K562 (cell line): ENCODE measurements at regions not wholly inside any gene's neighbourhood (a gene's known extent, or its start where the extent isn't known, plus 50 kb on each side); places are given as distances from the start of the nearest gene placed in this dataset.

Experiments
- ATAC-seq: fragments of 200-7000 bp; cut with Tn5 transposase; 3 replicates; pipeline ENCODE4 v1.9.1; 2020; ENCODE audit warnings: moderate library complexity
- BruUV-seq: library from RNA; stranded (reverse); fragments of 400-500 nt; replicated peaks from 2 replicates; lab custom pipeline; 2021; lab: Mats Ljungman, UMichigan
- CTCF ChIA-PET: fragments of 300-600 bp; formaldehyde crosslinking; extraction: SDS; loops from one replicate; lab custom pipeline; 2021; ENCODE audit warnings: low intra/inter-chr PET ratio; lab: Yijun Ruan, JAX
- POLR2A ChIA-PET: fragments of 300-600, 350-650 bp; sonication (Branson Sonifier 250); formaldehyde crosslinking; extraction: SDS; loops from one replicate; lab custom pipeline; 2021; ENCODE audit warnings: antibody characterized with exemption, inconsistent platforms; lab: Yijun Ruan, JAX
- DNase-seq, 4 experiments: peaks; one replicate each; pipeline versions ENCODE4 v3.0.0 to v3.0.0-alpha.2; 2011 to 2018; ENCODE audit warnings: low spot score in 3 of 4, mixed read lengths in 3 of 4; ENCODE audit errors: extremely low read depth in 1 of 4
- FAIRE-seq: peaks from 2 replicates; lab custom pipeline; 2011; peaks lifted over from hg19 to GRCh38; lab: Jason Lieb, UNC
- H2AFZ ChIP-seq: 2 replicates; pipeline ENCODE4 v1.6.0; 2011; ENCODE audit warnings: low read depth, low read length, control low read depth, inconsistent platforms
- H3K27ac ChIP-seq: fragments of 200-600 bp; 3 replicates; pipeline ENCODE4 v1.8.0; 2011; ENCODE audit warnings: low read depth, mild to moderate bottlenecking, control low read depth, inconsistent platforms, low read length, moderate library complexity, mixed read lengths; ENCODE audit errors: extremely low read depth
- H3K27me3 ChIP-seq, 2 experiments: fragments of 300-600 bp in 1 of 2; 2 replicates in 1 of 2; 3 replicates in 1 of 2; pipeline versions ENCODE4 v1.6.0 to v1.8.0; 2011; ENCODE audit warnings: inconsistent platforms in 2 of 2, low read length in 2 of 2, mild to moderate bottlenecking in 1 of 2, mixed read lengths in 1 of 2, moderate library complexity in 1 of 2; ENCODE audit not compliant: control insufficient read depth in 2 of 2, insufficient read depth in 2 of 2
- H3K36me3 ChIP-seq: fragments of 300-600 bp; 3 replicates; pipeline ENCODE4 v1.8.0; 2011; ENCODE audit warnings: mild to moderate bottlenecking, low read length, inconsistent platforms; ENCODE audit not compliant: control insufficient read depth, insufficient read depth
- H3K4me1 ChIP-seq, 2 experiments: fragments of 200-600 bp in 1 of 2; replicated peaks in 1 of 2; 2 replicates in 1 of 2; 3 replicates in 1 of 2; pipeline versions ENCODE4 v1.5.1 to v1.8.0; 2011; ENCODE audit warnings: inconsistent platforms in 2 of 2, low read length in 2 of 2, mild to moderate bottlenecking in 1 of 2, mixed read lengths in 1 of 2, moderate library complexity in 1 of 2; ENCODE audit not compliant: control insufficient read depth in 2 of 2, insufficient read depth in 2 of 2
- H3K4me2 ChIP-seq: 2 replicates; pipeline ENCODE4 v1.6.1; 2011; ENCODE audit warnings: low read length, control low read depth, inconsistent platforms, mixed read lengths; ENCODE audit not compliant: insufficient read depth
- H3K4me3 ChIP-seq: fragments of 200-600 bp; sonication (generic), shearing (Covaris generic); 2 replicates; pipeline ENCODE4 v1.5.1; 2016; ENCODE audit warnings: control low read depth, inconsistent platforms
- H3K79me2 ChIP-seq: fragments of 200-600 bp; 3 replicates; pipeline ENCODE4 v1.8.0; 2011; ENCODE audit warnings: low read length, inconsistent platforms; ENCODE audit not compliant: control insufficient read depth, insufficient read depth
- H3K9ac ChIP-seq, 2 experiments: 2 replicates each; pipeline versions ENCODE4 v1.6.0 to v1.6.1; 2011; ENCODE audit warnings: low read depth in 2 of 2, low read length in 2 of 2, control low read depth in 1 of 2, inconsistent platforms in 1 of 2, mild to moderate bottlenecking in 1 of 2, mixed read lengths in 1 of 2; ENCODE audit not compliant: insufficient read depth in 1 of 2
- H3K9me1 ChIP-seq: one replicate; pipeline ENCODE4 v1.6.0; 2011; ENCODE audit warnings: inconsistent platforms, mild to moderate bottlenecking, low read length, moderate library complexity; ENCODE audit not compliant: control insufficient read depth, insufficient read depth
- H3K9me3 ChIP-seq: replicated peaks from 2 replicates; pipeline ENCODE4 v1.5.1; 2011; ENCODE audit warnings: low read depth, low read length, inconsistent platforms; ENCODE audit not compliant: control insufficient read depth, insufficient read depth
- H4K20me1 ChIP-seq: replicated peaks from 2 replicates; pipeline ENCODE4 v1.6.1; 2011; ENCODE audit warnings: low read length, inconsistent platforms, mixed read lengths; ENCODE audit not compliant: control insufficient read depth, insufficient read depth
- ESRRA ChIP-seq: fragments of 450-650 bp; IDR thresholded peaks from 2 replicates; pipeline ENCODE4 v1.6.1; 2014; ENCODE audit warnings: low read depth, mild to moderate bottlenecking, moderate library complexity, borderline replicate concordance
- HDAC3 ChIP-seq: fragments of 450-650 bp; IDR thresholded peaks from 2 replicates; pipeline ENCODE4 v1.6.1; 2018; ENCODE audit warnings: borderline replicate concordance, mild to moderate bottlenecking, moderate library complexity; ENCODE audit not compliant: partially characterized antibody
- HNRNPUL1 ChIP-seq: fragments of 200-400 bp; formaldehyde crosslinking; IDR thresholded peaks from 2 replicates; pipeline ENCODE4 v1.6.1; 2017; ENCODE audit warnings: low read length
- LEF1 ChIP-seq: fragments of 450-650 bp; IDR thresholded peaks from 2 replicates; pipeline ENCODE4 v1.6.1; 2016; ENCODE audit warnings: mild to moderate bottlenecking
- MAFG ChIP-seq: fragments of 450-650 bp; conservative IDR thresholded peaks from 2 replicates; pipeline ENCODE4 v1.6.1; 2016; ENCODE audit warnings: missing genetic modification characterization, missing compliant biosample characterization
- NEUROD1 ChIP-seq: fragments of 150-350 bp; IDR thresholded peaks from 2 replicates; pipeline ENCODE4 v1.6.1; 2014; ENCODE audit warnings: borderline replicate concordance, low read length, low read depth; ENCODE audit not compliant: partially characterized antibody
- NFXL1 ChIP-seq: fragments of 450-650 bp; formaldehyde crosslinking; IDR thresholded peaks from 2 replicates; pipeline ENCODE4 v1.4.0; 2021; ENCODE audit warnings: mild to moderate bottlenecking
- SAFB2 ChIP-seq: fragments of 200-400 bp; formaldehyde crosslinking; IDR thresholded peaks from 2 replicates; pipeline ENCODE4 v1.6.1; 2018; ENCODE audit warnings: borderline replicate concordance, low read length, low read depth, moderate library complexity; ENCODE audit not compliant: severe bottlenecking
- WGBS: fragments of 100-300 bp; shearing (Covaris generic); methylation state at CpG from one replicate; pipeline ENCODE4 v1.1.6; 2016; ENCODE audit warnings: low coverage, mixed read lengths; ENCODE audit not compliant: insufficient coverage; ENCODE audit errors: missing lambda C conversion rate; 5-methylcytosine and 5-hydroxymethylcytosine counted together
- in situ Hi-C: fragments of 300-500 bp; cut with MboI; formaldehyde crosslinking; loops from 4 replicates; pipeline ENCODE4 v1.15.0; 2018; ENCODE audit warnings: inconsistent platforms, mixed read lengths
- intact Hi-C: fragments of 100-400 bp; cut with micrococcal nuclease; formaldehyde crosslinking; loops from 2 replicates; pipeline ENCODE4 v1.14.2; 2022
- TF ChIP-seq, protein P1 (sequence below): conservative IDR thresholded peaks from 2 replicates; pipeline ENCODE4 v1.6.1; 2011; ENCODE audit warnings: low read depth, mild to moderate bottlenecking, low read length; ENCODE audit not compliant: control insufficient read depth
- TF ChIP-seq, protein P2 (sequence below): fragments of 250-450 bp; sonication (Bioruptor Pico); IDR thresholded peaks from 2 replicates; pipeline ENCODE4 v1.8.0; 2021; ENCODE audit warnings: moderate library complexity, mild to moderate bottlenecking, inconsistent platforms
- TF ChIP-seq, protein P3 (sequence below): fragments of 450-650 bp; formaldehyde crosslinking; IDR thresholded peaks from 2 replicates; pipeline ENCODE4 v1.4.0; 2022; ENCODE audit warnings: missing genetic modification characterization
- TF ChIP-seq, protein P4 (sequence below): sonication (generic); formaldehyde crosslinking; IDR thresholded peaks from 2 replicates; pipeline ENCODE4 v1.8.1; 2023; ENCODE audit warnings: missing genetic modification reagents, mild to moderate bottlenecking, borderline replicate concordance

DNA sequence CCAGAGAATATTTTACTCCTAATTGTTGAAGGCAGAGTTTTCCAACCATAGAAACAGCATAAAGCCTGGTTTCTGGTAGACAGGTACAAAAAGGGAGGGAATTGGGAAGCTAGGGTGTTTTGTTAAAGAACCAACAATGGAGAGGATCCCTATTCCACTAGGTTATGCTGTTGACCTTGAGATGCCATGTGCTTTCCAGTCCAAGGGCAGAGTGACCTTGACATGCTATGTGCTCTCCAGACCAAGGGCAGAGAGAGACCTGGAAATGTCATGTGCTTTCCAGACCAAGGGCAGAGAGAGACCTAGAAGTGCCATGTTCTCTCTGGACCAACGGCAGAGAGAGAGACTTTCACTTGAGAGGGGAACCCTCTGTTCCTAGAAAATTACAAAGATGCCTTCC is 1043.8 kb upstream of the FBXO33 start (continued):
- TF ChIP-seq, protein P1, sequence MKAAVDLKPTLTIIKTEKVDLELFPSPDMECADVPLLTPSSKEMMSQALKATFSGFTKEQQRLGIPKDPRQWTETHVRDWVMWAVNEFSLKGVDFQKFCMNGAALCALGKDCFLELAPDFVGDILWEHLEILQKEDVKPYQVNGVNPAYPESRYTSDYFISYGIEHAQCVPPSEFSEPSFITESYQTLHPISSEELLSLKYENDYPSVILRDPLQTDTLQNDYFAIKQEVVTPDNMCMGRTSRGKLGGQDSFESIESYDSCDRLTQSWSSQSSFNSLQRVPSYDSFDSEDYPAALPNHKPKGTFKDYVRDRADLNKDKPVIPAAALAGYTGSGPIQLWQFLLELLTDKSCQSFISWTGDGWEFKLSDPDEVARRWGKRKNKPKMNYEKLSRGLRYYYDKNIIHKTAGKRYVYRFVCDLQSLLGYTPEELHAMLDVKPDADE: no peak
- TF ChIP-seq HDAC3: no peak
- TF ChIP-seq, protein P2, sequence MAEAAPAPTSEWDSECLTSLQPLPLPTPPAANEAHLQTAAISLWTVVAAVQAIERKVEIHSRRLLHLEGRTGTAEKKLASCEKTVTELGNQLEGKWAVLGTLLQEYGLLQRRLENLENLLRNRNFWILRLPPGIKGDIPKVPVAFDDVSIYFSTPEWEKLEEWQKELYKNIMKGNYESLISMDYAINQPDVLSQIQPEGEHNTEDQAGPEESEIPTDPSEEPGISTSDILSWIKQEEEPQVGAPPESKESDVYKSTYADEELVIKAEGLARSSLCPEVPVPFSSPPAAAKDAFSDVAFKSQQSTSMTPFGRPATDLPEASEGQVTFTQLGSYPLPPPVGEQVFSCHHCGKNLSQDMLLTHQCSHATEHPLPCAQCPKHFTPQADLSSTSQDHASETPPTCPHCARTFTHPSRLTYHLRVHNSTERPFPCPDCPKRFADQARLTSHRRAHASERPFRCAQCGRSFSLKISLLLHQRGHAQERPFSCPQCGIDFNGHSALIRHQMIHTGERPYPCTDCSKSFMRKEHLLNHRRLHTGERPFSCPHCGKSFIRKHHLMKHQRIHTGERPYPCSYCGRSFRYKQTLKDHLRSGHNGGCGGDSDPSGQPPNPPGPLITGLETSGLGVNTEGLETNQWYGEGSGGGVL (CRISPR knock-in tag): no peak
- no peak for TF ChIP-seq NEUROD1
- no peak for TF ChIP-seq LEF1
- TF ChIP-seq NFXL1 (CRISPR knock-in tag): no peak
- TF ChIP-seq, all 486 proteins: peak for 0

DNA sequence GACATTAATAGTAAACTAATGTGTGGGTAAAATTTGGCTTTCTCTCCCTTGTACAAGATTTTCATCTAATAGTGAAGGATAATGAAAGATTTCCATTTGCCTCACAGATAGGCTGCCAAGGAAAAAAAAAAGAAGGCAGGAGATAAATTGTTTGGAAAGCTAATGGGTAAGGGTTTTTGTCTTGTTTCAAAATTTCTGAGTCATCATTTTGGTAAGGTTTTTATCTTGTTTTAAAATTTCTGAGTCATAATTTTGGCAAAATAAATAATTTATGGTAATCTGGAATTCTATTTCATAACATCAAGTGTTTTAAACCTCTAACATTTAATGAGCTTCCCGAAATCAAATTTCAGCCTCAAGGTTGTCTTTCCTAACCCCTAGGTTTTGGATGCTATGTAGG is 1035.7 kb upstream of the FBXO33 start:
- in situ Hi-C loops (no loop called here), intact Hi-C loops (no loop called here)
- Histone ChIP-seq H3K4me3 (no peak overlapping the region), H3K4me1 (no peaks in the 10 kb centered on the region), H3K9me3 (no peaks in the 10 kb centered on the region), H3K9me1 (no peaks in the 10 kb centered on the region), H3K27me3 (no peaks in the 10 kb centered on the region), H3K9ac (no peak overlapping the region), H3K27ac (no peak overlapping the region), H4K20me1 (no peaks in the 10 kb centered on the region), H3K4me2 (no peak overlapping the region), H3K36me3 (no peaks in the 10 kb centered on the region), H3K79me2 (no peaks in the 10 kb centered on the region), H2AFZ (no peak overlapping the region)
- no TSS peak for BruUV-seq
- POLR2A ChIA-PET: no interaction called here
- CTCF ChIA-PET: no interaction called here
- no peak for DNase-seq
- ATAC-seq: no peak
- WGBS: 0% methylated on average over 1 of the region's 1 CpG
- no peak for FAIRE-seq
- TF ChIP-seq MAFG (tag) (0 out of 2 replicates have a peak, but pooled peaks have one; percentile 9), ESRRA (no peak), HNRNPUL1 (no peak), SAFB2 (no peak)
- TF ChIP-seq, protein P3, sequence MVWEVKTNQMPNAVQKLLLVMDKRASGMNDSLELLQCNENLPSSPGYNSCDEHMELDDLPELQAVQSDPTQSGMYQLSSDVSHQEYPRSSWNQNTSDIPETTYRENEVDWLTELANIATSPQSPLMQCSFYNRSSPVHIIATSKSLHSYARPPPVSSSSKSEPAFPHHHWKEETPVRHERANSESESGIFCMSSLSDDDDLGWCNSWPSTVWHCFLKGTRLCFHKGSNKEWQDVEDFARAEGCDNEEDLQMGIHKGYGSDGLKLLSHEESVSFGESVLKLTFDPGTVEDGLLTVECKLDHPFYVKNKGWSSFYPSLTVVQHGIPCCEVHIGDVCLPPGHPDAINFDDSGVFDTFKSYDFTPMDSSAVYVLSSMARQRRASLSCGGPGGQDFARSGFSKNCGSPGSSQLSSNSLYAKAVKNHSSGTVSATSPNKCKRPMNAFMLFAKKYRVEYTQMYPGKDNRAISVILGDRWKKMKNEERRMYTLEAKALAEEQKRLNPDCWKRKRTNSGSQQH (CRISPR knock-in tag): no peak
- TF ChIP-seq, protein P4, sequence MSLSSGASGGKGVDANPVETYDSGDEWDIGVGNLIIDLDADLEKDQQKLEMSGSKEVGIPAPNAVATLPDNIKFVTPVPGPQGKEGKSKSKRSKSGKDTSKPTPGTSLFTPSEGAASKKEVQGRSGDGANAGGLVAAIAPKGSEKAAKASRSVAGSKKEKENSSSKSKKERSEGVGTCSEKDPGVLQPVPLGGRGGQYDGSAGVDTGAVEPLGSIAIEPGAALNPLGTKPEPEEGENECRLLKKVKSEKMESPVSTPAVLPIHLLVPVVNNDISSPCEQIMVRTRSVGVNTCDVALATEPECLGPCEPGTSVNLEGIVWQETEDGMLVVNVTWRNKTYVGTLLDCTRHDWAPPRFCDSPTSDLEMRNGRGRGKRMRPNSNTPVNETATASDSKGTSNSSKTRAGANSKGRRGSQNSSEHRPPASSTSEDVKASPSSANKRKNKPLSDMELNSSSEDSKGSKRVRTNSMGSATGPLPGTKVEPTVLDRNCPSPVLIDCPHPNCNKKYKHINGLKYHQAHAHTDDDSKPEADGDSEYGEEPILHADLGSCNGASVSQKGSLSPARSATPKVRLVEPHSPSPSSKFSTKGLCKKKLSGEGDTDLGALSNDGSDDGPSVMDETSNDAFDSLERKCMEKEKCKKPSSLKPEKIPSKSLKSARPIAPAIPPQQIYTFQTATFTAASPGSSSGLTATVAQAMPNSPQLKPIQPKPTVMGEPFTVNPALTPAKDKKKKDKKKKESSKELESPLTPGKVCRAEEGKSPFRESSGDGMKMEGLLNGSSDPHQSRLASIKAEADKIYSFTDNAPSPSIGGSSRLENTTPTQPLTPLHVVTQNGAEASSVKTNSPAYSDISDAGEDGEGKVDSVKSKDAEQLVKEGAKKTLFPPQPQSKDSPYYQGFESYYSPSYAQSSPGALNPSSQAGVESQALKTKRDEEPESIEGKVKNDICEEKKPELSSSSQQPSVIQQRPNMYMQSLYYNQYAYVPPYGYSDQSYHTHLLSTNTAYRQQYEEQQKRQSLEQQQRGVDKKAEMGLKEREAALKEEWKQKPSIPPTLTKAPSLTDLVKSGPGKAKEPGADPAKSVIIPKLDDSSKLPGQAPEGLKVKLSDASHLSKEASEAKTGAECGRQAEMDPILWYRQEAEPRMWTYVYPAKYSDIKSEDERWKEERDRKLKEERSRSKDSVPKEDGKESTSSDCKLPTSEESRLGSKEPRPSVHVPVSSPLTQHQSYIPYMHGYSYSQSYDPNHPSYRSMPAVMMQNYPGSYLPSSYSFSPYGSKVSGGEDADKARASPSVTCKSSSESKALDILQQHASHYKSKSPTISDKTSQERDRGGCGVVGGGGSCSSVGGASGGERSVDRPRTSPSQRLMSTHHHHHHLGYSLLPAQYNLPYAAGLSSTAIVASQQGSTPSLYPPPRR: no peak
